ENCODE measurements at regions not wholly inside any gene's neighbourhood (a gene's known extent, or its start where the extent isn't known, plus 50 kb on each side); places are given as distances from the start of the nearest gene placed in this dataset.
A peak's percentile ranks its signal among the peaks of the same experiment; 100 is the strongest.

GRCh38 chr5:173505634-173506033 is 110.8 kb downstream of the BOD1 start:
- no peaks in the 10 kb centered on the region for H3K4me1 Mint-ChIP-seq
- TF ChIP-seq CTCF (conservative IDR thresholded peaks at IDR 0.05) = no peak
- peaks cover 3% of the 10 kb centered on the region for H3K9me3 Mint-ChIP-seq
- no peak for DNase-seq (ENCODE audit: low read depth, low spot score)
- peaks cover 3% of the 10 kb centered on the region for H3K27me3 Mint-ChIP-seq (ENCODE audit: low read depth)
- H3K27ac Mint-ChIP-seq (ENCODE audit: unreplicated experiment) = no peak overlapping the region
- no peak overlapping the region for H3K4me3 Mint-ChIP-seq
- H3K36me3 Mint-ChIP-seq (ENCODE audit: low read depth) = no peaks in the 10 kb centered on the region

GRCh38 chr5:173501922-173502321 is 114.5 kb downstream of the BOD1 start:
- no peaks in the 10 kb centered on the region for H3K36me3 Mint-ChIP-seq (ENCODE audit: low read depth)
- H3K27ac Mint-ChIP-seq (ENCODE audit: unreplicated experiment) = no peak overlapping the region
- no peak overlapping the region for H3K4me3 Mint-ChIP-seq
- no peak for TF ChIP-seq CTCF (conservative IDR thresholded peaks at IDR 0.05)
- H3K4me1 Mint-ChIP-seq = peaks cover 7% of the 10 kb centered on the region
- no peaks in the 10 kb centered on the region for H3K27me3 Mint-ChIP-seq (ENCODE audit: low read depth)
- peaks cover 3% of the 10 kb centered on the region for H3K9me3 Mint-ChIP-seq
- no peak for DNase-seq (ENCODE audit: low read depth, low spot score)

- H3K9me3 Mint-ChIP-seq = peaks cover 3% of the 10 kb centered on the region
- H3K4me1 Mint-ChIP-seq = peaks cover 7% of the 10 kb centered on the region
- DNase-seq (ENCODE audit: low read depth, low spot score) = no peak
- H3K27me3 Mint-ChIP-seq (ENCODE audit: low read depth) = no peaks in the 10 kb centered on the region
- TF ChIP-seq CTCF (conservative IDR thresholded peaks at IDR 0.05) = no peak
- H3K27ac Mint-ChIP-seq (ENCODE audit: unreplicated experiment) = no peak overlapping the region
- no peak overlapping the region for H3K4me3 Mint-ChIP-seq
- no peaks in the 10 kb centered on the region for H3K36me3 Mint-ChIP-seq (ENCODE audit: low read depth)
These were observed 115.2 kb downstream of the BOD1 start for GRCh38 chr5:173501271-173501670.

GRCh38 chr5:173500213-173500560 is 116.3 kb downstream of the BOD1 start:
- no peak for DNase-seq (ENCODE audit: low read depth, low spot score)
- Mint-ChIP-seq H3K4me1 (peaks cover 7% of the 10 kb centered on the region), H3K4me3 (no peak overlapping the region), H3K27me3 (ENCODE audit: low read depth) (no peaks in the 10 kb centered on the region), H3K36me3 (ENCODE audit: low read depth) (no peaks in the 10 kb centered on the region), H3K9me3 (no peaks in the 10 kb centered on the region), H3K27ac (ENCODE audit: unreplicated experiment) (no peak overlapping the region)
- TF ChIP-seq CTCF (conservative IDR thresholded peaks at IDR 0.05) = no peak

GRCh38 chr5:173499471-173500212 is 116.8 kb downstream of the BOD1 start:
- Mint-ChIP-seq H3K4me1 (peaks cover 7% of the 10 kb centered on the region), H3K27ac (ENCODE audit: unreplicated experiment) (peak overlapping the region; percentile 19)

More at GRCh38 chr5:173499471-173500212, 116.8 kb downstream of the BOD1 start:
- no peaks in the 10 kb centered on the region for H3K9me3 Mint-ChIP-seq
- H3K27me3 Mint-ChIP-seq (ENCODE audit: low read depth) = no peaks in the 10 kb centered on the region
- no peak overlapping the region for H3K4me3 Mint-ChIP-seq
- DNase-seq (ENCODE audit: low read depth, low spot score) = no peak
- H3K36me3 Mint-ChIP-seq (ENCODE audit: low read depth) = no peaks in the 10 kb centered on the region
- no peak for TF ChIP-seq CTCF (conservative IDR thresholded peaks at IDR 0.05)
